ENCODE measurements at regions not wholly inside any gene's neighbourhood (a gene's known extent, or its start where the extent isn't known, plus 50 kb on each side); places are given as distances from the start of the nearest gene placed in this dataset.

DNA sequence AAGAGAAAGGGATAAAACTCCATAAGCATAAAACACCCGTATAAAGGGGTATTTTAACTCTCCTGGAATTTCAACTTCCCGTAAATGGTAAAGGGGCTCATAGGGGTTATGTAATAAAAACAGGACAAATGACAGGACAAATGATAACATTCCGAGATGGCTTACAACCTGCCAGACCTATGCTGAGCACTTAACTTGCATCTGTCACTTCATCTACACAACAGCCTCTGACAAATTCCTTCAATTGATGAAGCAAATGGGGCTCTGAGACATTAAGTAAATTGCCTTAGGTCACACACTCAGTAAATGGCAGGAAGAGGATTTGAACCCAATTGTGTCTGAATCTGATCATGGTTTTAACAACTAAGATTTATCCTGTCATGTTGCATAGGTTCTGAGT is 327.6 kb upstream of the SNX7 start:
- Histone ChIP-seq H3K23ac (ENCODE audit: low read length) (no peak overlapping the region), H3K9ac (ENCODE audit: low read length) (no peak overlapping the region), H3K4me1 (ENCODE audit: control insufficient read depth in 1 of 2, insufficient read depth in 2 of 2, low read length in 2 of 2) (no peaks in the 10 kb centered on the region), H3K79me2 (ENCODE audit: control insufficient read depth, insufficient read depth, low read length, poor library complexity) (no peaks in the 10 kb centered on the region), H3K4me3 (ENCODE audit: low read depth, low read length) (no peak overlapping the region), H3K79me1 (ENCODE audit: low read length) (no peaks in the 10 kb centered on the region), H2BK120ac (ENCODE audit: insufficient read depth, low read length, poor library complexity) (no peak overlapping the region), H2AK5ac (ENCODE audit: low read length) (no peak overlapping the region), H2BK12ac (ENCODE audit: low read length) (no peak overlapping the region), H4K12ac (ENCODE audit: low read depth, low read length) (no peak overlapping the region), H3K9me3 (ENCODE audit: insufficient read depth, low read depth, low read length) (no peaks in the 10 kb centered on the region), H3K18ac (ENCODE audit: low read length) (no peak overlapping the region), H3K27ac (ENCODE audit: low read depth, low read length) (no peak overlapping the region), H3K36me3 (ENCODE audit: control insufficient read depth in 1 of 2, insufficient read depth in 2 of 2, low read length in 2 of 2) (no peaks in the 10 kb centered on the region), H3K14ac (ENCODE audit: low read length) (no peak overlapping the region), H3K4me2 (ENCODE audit: low read length) (no peak overlapping the region), H2BK5ac (ENCODE audit: low read depth, low read length, poor library complexity) (no peak overlapping the region), H3K4ac (ENCODE audit: low read depth, low read length) (no peak overlapping the region), H4K91ac (ENCODE audit: low read depth, low read length) (no peak overlapping the region), H4K8ac (ENCODE audit: low read depth, low read length) (no peak overlapping the region), H3K27me3 (ENCODE audit: insufficient read depth, low read length) (no peaks in the 10 kb centered on the region), H2AFZ (ENCODE audit: insufficient read depth, low read length, poor library complexity) (no peak overlapping the region)
- WGBS (ENCODE audit: extremely low coverage, insufficient coverage, insufficient read length): no CpG with 5 or more reads among the region's 3 CpGs
- no peak for DNase-seq

DNA sequence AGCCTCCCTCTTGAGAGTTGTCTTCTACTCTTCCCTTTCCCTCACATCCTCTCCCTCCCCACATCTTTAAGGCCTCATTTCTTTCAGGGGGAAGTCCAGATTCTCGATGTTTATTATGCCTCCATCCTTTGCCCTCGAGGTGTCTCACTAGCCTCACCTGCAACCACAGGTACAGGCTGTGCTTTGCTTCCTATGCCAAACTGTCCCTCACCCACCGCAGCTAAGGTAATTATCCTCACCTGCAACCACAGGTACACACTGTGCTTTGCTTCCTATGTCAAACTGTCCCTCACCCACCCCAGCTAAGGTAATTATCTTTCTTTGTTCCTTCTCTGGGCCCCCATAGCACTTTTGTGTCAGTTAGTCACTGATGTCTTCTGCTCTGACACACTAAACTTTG is 328.1 kb upstream of the SNX7 start:
- no peak for DNase-seq
- Histone ChIP-seq H2BK120ac (ENCODE audit: insufficient read depth, low read length, poor library complexity) (no peak overlapping the region), H3K4me3 (ENCODE audit: low read depth, low read length) (no peak overlapping the region), H2AK5ac (ENCODE audit: low read length) (no peak overlapping the region), H3K9ac (ENCODE audit: low read length) (no peak overlapping the region), H4K8ac (ENCODE audit: low read depth, low read length) (no peak overlapping the region), H3K9me3 (ENCODE audit: insufficient read depth, low read depth, low read length) (no peaks in the 10 kb centered on the region), H2BK12ac (ENCODE audit: low read length) (no peak overlapping the region), H3K27ac (ENCODE audit: low read depth, low read length) (no peak overlapping the region), H4K91ac (ENCODE audit: low read depth, low read length) (no peak overlapping the region), H2BK5ac (ENCODE audit: low read depth, low read length, poor library complexity) (no peak overlapping the region), H3K14ac (ENCODE audit: low read length) (no peak overlapping the region), H3K36me3 (ENCODE audit: control insufficient read depth in 1 of 2, insufficient read depth in 2 of 2, low read length in 2 of 2) (no peaks in the 10 kb centered on the region), H3K4ac (ENCODE audit: low read depth, low read length) (no peak overlapping the region), H2AFZ (ENCODE audit: insufficient read depth, low read length, poor library complexity) (no peak overlapping the region), H3K79me1 (ENCODE audit: low read length) (no peaks in the 10 kb centered on the region), H3K4me2 (ENCODE audit: low read length) (no peak overlapping the region), H4K12ac (ENCODE audit: low read depth, low read length) (no peak overlapping the region), H3K23ac (ENCODE audit: low read length) (no peak overlapping the region), H3K27me3 (ENCODE audit: insufficient read depth, low read length) (no peaks in the 10 kb centered on the region), H3K18ac (ENCODE audit: low read length) (no peak overlapping the region), H3K79me2 (ENCODE audit: control insufficient read depth, insufficient read depth, low read length, poor library complexity) (no peaks in the 10 kb centered on the region), H3K4me1 (ENCODE audit: control insufficient read depth in 1 of 2, insufficient read depth in 2 of 2, low read length in 2 of 2) (no peaks in the 10 kb centered on the region)
- no CpG with 5 or more reads among the region's 3 CpGs for WGBS (ENCODE audit: extremely low coverage, insufficient coverage, insufficient read length)

GRCh38 chr1:98331718-98332311 is 329.7 kb upstream of the SNX7 start:
- Histone ChIP-seq H3K36me3 (ENCODE audit: control insufficient read depth in 1 of 2, insufficient read depth in 2 of 2, low read length in 2 of 2) (no peaks in the 10 kb centered on the region), H3K27ac (ENCODE audit: low read depth, low read length) (no peak overlapping the region), H3K9ac (ENCODE audit: low read length) (no peak overlapping the region), H2AK5ac (ENCODE audit: low read length) (no peak overlapping the region), H3K4me2 (ENCODE audit: low read length) (no peak overlapping the region), H3K4me3 (ENCODE audit: low read depth, low read length) (no peak overlapping the region), H4K8ac (ENCODE audit: low read depth, low read length) (no peak overlapping the region), H4K12ac (ENCODE audit: low read depth, low read length) (no peak overlapping the region), H3K23ac (ENCODE audit: low read length) (no peak overlapping the region), H3K79me2 (ENCODE audit: control insufficient read depth, insufficient read depth, low read length, poor library complexity) (no peaks in the 10 kb centered on the region), H3K14ac (ENCODE audit: low read length) (no peak overlapping the region), H3K4me1 (ENCODE audit: control insufficient read depth in 1 of 2, insufficient read depth in 2 of 2, low read length in 2 of 2) (no peaks in the 10 kb centered on the region), H3K27me3 (ENCODE audit: insufficient read depth, low read length) (no peaks in the 10 kb centered on the region), H3K9me3 (ENCODE audit: insufficient read depth, low read depth, low read length) (no peaks in the 10 kb centered on the region), H2BK12ac (ENCODE audit: low read length) (no peak overlapping the region), H3K79me1 (ENCODE audit: low read length) (no peaks in the 10 kb centered on the region), H4K91ac (ENCODE audit: low read depth, low read length) (no peak overlapping the region), H3K4ac (ENCODE audit: low read depth, low read length) (no peak overlapping the region), H2BK120ac (ENCODE audit: insufficient read depth, low read length, poor library complexity) (no peak overlapping the region), H3K18ac (ENCODE audit: low read length) (no peak overlapping the region), H2BK5ac (ENCODE audit: low read depth, low read length, poor library complexity) (no peak overlapping the region), H2AFZ (ENCODE audit: insufficient read depth, low read length, poor library complexity) (no peak overlapping the region)
- WGBS (ENCODE audit: extremely low coverage, insufficient coverage, insufficient read length): no CpG with 5 or more reads among the region's 5 CpGs
- no peak for DNase-seq

DNA sequence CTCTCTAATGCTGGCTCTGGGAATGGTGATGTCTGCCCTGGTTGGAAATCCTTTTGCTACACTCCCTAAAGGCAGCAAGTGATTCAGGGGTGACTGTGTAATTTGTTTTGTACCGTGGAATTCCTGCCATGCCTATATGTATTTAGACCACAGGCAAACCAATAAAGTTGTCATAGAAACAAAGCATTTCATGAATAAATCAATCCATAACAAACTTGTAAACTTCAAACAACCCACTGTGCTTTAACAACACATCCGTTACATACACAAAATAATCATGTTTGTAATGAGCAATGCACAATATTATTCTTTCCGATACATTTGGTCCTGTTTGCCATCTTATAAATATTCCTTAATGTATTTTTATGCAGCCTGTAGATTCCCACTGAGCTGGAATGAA is 330.3 kb upstream of the SNX7 start:
- Histone ChIP-seq H4K8ac (ENCODE audit: low read depth, low read length) (no peak overlapping the region), H3K14ac (ENCODE audit: low read length) (no peak overlapping the region), H3K9me3 (ENCODE audit: insufficient read depth, low read depth, low read length) (no peaks in the 10 kb centered on the region), H3K4me3 (ENCODE audit: low read depth, low read length) (no peak overlapping the region), H2AFZ (ENCODE audit: insufficient read depth, low read length, poor library complexity) (no peak overlapping the region), H3K18ac (ENCODE audit: low read length) (no peak overlapping the region), H4K91ac (ENCODE audit: low read depth, low read length) (no peak overlapping the region), H3K36me3 (ENCODE audit: control insufficient read depth in 1 of 2, insufficient read depth in 2 of 2, low read length in 2 of 2) (no peaks in the 10 kb centered on the region), H3K23ac (ENCODE audit: low read length) (no peak overlapping the region), H2AK5ac (ENCODE audit: low read length) (no peak overlapping the region), H4K12ac (ENCODE audit: low read depth, low read length) (no peak overlapping the region), H3K9ac (ENCODE audit: low read length) (no peak overlapping the region), H3K79me1 (ENCODE audit: low read length) (no peaks in the 10 kb centered on the region), H3K27me3 (ENCODE audit: insufficient read depth, low read length) (no peaks in the 10 kb centered on the region), H3K4ac (ENCODE audit: low read depth, low read length) (no peak overlapping the region), H3K4me1 (ENCODE audit: control insufficient read depth in 1 of 2, insufficient read depth in 2 of 2, low read length in 2 of 2) (no peaks in the 10 kb centered on the region), H2BK5ac (ENCODE audit: low read depth, low read length, poor library complexity) (no peak overlapping the region), H2BK12ac (ENCODE audit: low read length) (no peak overlapping the region), H2BK120ac (ENCODE audit: insufficient read depth, low read length, poor library complexity) (no peak overlapping the region), H3K27ac (ENCODE audit: low read depth, low read length) (no peak overlapping the region), H3K4me2 (ENCODE audit: low read length) (no peak overlapping the region), H3K79me2 (ENCODE audit: control insufficient read depth, insufficient read depth, low read length, poor library complexity) (no peaks in the 10 kb centered on the region)
- WGBS (ENCODE audit: extremely low coverage, insufficient coverage, insufficient read length): no CpG with 5 or more reads among the region's 3 CpGs
- DNase-seq: no peak

All from trophoblast cell (in vitro differentiated cells and primary cell).